ENCODE measurements at regions not wholly inside any gene's neighbourhood (a gene's known extent, or its start where the extent isn't known, plus 50 kb on each side); places are given as distances from the start of the nearest gene placed in this dataset.

DNA sequence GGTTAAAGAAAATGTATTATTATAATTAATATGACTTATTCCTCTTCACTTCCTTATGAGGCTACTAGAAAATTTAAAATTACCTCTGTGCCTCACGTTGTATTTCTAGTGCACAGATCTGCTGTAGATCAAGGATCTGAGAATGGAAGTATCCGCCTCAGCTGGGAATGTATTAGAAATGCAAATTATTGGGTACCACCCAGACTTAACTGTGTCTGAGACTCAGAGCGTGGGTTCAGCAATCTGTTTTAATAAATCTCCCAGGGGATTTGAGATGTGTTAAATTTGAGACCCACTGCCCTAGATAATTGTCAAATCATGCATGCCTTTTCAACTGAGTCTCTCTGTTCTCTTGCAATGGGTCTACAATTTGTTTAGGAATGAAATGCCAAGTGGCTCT lies 658.0 kb upstream of the NOX3 start:
- DNase-seq, result no peak

DNA sequence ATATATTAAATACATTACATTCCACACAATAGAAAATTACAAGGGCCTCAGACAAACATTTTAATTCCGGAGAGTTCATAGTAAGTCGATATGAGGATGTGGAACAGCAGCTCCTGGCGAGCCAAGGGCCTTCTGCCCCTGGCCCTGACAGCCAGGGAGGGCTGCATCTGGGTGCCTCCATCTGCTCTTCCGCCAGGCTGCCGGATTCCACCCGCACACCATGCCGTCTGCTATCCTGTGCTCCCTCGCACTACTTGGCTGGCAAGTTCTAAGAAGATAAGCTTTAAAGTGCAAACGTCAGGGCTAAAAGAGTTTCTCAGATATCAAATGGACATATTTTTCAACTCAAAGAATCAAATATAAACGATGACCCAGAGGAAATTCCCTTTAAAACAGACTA lies 656.3 kb upstream of the NOX3 start:
- no peak for DNase-seq

DNA sequence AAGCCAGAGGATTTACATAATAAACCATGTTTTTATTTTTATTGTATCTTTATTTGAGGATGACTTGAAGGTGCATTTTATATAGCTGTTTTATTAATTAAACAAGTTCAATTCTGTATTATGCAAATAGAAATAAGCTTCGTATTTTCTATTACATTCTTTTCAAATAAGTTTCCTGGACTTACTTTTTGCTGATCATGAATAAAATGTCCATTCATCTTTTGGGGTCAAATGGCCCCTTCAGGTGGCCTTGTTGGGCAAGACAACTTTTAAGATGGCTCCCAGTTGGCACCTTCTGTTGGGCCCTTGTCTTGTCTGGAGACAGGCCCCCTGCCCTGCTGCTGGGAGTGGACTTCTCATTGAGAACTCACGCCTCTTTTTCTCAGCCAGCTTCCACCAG lies 654.6 kb upstream of the NOX3 start:
- DNase-seq, result no peak

DNA sequence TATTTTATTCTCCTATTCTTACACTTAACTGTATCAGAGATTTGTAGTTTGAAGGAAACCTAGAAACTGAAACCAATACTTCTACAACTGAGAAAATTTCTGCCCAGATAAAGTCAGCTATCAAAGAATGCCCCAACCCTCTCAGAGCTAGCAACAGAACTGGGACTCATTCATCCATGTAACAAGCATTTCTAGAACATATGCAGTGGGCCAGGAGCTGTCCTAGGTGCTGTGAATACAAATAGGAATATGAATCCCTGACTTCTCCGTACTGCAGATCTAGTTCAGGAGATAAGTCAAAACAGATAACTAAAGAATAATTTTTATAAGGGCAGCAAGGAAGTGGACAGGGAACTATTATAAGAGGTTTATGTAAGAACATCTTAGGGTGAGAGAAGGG lies 654.1 kb upstream of the NOX3 start:
- peak in 1 of 4 experiments; percentile 3 for DNase-seq

DNA sequence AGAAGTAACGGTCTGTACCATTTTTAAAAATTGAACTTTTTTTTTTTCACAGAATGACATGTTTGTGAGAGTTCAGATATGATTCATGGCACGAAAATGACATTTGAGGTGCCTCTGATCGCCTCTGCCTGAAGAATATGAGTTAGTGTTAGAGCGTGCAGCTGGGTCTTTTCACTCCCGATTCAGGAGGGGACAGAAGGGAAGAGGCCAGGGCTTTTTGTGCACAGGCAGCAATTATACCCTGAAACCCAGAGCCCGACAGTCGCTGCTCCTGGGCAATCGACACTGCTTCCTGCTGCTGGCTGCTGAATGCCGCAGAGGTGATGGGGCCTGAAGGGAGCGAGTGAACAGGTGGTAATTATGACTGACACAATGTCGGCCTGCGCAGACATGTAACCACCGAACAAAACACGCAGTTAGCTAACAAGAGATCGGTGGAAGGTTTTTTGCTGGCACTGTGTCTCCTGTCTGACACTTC lies 652.0 kb upstream of the NOX3 start:
- DNase-seq, result no peak

DNA sequence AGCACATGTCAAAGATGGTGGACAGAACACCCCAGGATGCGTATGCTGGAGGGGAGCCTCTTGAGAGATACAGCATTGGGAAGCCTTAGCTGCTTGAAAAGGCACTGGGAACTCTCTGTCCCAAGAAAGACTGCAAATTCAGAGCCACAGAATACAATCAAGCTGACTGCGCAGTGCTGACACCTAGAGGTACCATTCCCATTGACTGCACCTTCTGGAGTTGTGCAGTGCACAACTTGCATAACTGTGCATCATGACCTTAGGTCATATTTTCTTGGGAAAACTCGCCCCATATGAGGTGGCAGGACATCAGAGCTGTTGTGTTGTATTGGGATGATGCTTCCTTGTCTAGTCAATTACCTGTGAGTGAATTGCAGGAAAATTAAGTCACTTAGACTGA lies 646.5 kb upstream of the NOX3 start:
- DNase-seq, result peak in 1 of 4 experiments; percentile 9

DNA sequence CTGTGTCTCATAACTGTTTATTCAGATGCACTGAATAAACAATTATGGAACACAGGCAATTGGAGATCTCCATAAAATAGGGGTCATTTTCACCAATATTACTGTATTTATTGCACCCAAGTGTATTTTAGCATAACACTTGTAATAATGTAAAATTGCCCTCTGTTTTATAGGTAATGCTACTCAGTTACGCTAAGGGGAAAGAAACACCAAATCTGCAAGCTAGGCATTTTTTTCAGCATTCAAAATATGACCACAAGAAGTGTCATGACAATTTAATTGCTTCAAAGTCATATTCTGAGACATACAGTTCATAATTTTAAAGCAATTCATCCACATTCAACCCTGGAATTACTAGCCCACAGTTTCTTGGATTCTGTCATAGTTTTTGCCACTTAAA lies 643.2 kb upstream of the NOX3 start:
- DNase-seq, result no peak

DNA sequence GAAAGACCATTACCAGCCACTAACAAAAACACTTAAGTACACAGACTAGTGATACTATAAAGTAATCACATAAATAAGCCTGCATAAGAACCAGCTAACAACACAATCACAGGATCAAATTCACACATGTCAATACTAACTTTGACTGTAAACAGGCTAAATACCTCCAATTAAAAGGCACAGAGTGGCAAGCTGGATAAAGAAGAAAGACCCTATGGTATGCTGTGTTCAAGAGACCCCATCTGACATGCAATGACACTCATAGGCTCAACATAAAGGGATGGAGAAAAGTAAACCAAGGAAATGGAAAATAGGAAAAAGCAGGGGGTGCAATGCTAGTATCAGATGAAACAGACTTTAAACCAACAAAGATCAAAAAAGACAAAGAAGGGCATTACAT lies 631.8 kb upstream of the NOX3 start:
- no peak for DNase-seq

DNA sequence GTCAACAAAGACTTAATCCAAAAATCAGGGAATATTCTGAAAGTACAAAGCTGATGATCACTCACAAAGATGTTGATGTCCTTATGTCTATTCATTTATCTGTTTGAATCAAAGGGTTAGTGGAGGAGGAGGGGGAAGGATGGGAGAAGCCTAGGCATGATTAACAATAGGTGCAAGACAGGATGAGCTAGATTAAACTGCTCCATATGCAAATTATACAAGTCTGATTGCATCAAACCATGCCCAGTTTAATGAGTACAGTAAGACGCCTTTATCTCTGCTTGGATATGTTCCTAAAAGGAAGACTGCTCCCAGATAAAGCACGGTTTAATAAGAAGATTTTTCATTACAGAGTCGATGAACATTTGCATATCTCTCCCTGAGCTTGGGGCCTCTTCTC lies 626.4 kb upstream of the NOX3 start:
- DNase-seq, result no peak

DNA sequence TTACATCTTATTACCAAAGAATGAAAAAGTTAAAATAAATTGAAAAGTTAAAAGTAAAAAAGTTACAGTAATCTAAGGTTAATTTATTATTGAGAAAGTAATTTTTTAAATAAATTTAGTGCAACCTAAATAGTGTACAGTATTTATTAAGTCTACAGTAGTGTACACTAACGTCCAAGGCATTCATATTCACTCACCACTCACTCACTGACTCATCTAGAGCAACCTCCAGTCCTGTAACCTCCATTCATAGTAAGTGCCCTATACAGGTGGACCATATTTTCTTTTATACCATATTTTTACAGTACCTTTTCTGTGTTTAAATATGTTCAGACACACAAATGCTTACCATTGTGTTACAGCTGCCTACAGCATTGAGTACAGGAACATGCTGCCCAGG lies 624.7 kb upstream of the NOX3 start:
- DNase-seq, result no peak

DNA sequence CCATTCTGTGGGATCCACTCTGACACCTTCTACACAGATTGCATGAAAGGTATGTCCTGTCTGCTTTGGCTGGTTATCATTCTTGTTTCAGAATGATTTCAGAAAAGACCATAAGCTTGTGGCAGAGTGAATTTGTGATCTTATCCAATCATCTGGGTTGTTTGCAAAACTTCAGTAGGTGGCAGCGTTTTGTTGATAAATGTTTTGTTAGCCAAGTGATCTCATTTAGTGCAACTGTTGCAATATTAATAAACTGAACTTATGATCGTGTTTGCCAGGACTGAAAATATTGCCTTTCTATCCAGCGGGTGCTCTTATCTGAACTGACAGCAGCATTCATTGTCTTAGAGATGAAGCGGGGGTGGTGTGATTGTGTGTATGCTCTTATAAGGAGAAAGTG lies 613.2 kb upstream of the NOX3 start:
- peak in 2 of 4 experiments; percentile 9 for DNase-seq

DNA sequence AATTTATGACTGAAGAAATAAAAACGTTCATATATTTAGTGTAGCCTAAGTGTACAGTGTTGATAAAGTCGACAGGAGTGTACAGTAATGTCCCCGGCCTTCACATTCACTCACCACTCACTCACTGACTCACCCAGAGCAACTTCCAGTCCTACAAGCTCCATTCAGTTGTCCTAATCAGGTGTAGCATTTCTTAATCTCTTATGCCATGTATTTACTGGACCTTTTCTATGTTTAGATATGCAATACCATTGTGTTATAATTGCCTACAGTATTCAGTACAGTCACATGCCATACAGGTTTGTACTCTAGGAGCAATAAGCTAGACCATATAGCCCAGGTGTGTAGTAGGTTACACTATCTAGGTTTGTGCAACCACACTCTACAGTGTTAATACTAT lies 610.2 kb upstream of the NOX3 start:
- no peak for DNase-seq

DNA sequence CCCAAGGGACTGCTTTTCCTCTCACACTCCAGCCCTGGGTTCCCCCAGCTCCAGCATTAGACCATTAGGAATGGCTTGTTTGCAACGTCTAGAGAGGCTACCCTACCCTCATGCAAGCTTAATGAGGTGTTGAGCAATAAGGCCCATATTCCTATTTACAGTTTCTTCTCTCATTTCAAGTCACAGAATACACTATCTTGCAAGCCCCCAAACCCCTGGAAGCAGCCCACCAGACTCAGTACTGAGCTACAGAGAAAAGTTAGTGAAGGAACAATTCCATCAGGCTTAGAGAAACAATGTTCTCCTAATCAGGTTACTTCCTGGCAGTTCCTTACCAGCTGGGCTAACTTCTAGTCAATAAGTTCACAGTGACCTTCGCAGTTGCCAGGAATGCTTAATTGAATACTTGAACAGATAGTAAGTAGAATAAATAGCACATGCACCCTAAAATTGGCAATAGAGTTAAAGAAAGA lies 606.5 kb upstream of the NOX3 start:
- no peak for DNase-seq

DNA sequence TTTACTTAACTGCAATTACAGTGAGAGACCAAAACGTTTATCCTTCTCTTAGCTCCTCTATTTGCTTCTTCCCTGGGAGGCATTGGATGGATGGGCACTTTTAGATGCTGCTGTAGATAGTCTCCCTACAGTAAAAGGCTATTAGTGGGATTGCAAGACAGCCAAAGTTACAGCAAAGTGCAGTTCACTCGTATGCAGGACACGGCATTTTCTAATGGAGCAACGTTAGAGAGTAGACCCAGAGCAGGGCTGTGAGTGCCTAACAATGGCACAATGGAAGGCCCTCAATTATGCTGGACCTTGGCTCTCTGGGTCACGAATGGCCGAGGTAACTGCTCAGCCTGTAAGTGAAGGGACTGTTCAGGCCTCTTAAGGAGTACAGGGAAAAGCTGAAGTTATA lies 605.8 kb upstream of the NOX3 start:
- DNase-seq, result no peak

DNA sequence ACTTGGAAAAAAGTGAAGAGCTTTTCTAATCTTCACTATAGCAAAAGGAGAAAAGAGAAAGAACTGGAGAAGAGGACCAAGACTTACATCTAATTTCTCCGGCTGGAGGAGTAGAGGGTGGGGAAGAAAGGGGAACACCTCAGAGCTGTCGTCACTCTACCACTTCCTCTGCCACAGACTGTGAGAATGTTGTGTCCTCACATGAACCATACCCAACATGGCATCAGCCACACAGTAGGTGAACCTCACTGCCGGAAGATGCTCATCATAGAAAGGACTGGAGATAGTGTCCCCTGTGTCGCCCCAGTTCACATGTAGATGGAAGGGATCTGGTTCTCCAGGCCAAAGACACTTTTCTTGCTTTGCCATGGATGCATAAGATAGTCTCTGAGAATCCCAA lies 604.4 kb upstream of the NOX3 start:
- DNase-seq, result peak; percentile 45 to 65 (median 58)

DNA sequence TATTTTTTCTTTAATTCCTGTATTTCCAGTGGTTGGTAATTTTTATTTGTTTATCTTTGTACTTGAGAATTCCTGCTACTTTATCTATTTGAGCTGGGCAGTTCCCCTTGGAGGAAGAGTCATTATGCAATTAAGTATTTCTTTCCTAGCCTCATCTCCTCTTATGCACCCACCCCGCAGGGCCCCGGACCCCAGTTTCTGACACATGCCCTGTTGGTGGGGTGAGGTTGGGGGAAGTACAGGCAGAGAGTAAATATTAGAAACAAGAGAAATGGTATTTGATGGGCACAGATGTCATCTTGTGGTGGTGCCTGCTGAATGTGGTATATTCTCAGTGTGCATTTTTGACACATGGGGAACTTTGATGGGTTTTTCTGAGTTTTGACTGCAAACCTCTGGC lies 602.7 kb upstream of the NOX3 start:
- no peak for DNase-seq

DNA sequence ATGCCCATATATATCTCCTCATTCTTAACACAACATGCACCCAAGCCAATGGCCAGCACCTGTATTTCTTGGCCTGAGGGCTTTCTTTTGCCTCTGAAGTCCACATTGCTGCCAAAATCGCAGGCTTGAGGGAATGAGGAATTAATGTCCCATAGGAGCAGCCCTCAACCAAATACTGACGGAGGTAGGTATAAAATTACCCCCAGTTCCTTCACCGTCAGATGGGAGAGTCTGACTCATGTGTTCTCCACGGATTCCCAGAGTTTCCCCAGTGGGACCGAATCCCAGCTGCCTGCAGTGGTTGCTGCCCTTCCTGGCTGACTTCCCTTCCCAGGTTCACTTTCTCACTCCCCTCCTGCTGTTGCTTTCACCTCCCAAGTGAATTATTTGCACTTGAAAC lies 602.2 kb upstream of the NOX3 start:
- no peak for DNase-seq

DNA sequence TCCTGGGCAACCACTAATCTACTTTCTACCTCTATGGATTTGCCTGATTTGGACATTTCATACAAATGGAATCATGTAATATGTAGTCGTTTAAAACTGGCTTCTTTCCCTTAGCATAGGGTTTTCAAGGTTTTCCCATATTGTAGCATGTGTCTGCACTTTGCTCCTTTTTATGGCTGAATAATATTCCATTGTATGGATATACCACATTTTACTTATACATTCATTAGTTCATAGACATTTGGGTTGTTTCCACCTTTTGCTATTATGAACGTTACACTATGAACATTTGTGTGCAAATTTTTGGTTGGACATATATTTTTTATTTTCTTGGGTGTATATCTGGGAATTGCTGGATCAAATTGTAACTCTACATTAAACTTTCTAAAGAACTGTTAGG lies 600.4 kb upstream of the NOX3 start:
- DNase-seq, result no peak

DNA sequence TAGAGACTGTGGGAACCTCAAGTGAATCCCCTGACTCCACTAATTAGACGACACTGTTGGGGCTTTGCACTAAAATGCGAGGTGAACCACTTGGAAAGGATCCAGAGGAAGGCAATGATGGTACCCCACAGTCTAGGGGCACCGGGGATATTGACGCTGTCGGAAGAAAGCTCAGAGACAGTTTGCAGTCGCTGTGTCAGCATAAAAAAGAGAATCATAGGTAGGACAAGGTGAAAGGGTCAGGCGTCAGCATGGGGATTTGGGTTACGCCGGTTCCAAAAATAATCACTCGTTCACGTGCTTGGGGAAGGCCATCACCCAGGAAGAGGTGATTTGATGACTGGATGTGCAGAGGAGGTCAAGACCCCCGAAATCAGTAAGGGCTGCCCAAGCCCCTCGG lies 598.0 kb upstream of the NOX3 start:
- DNase-seq, result no peak

DNA sequence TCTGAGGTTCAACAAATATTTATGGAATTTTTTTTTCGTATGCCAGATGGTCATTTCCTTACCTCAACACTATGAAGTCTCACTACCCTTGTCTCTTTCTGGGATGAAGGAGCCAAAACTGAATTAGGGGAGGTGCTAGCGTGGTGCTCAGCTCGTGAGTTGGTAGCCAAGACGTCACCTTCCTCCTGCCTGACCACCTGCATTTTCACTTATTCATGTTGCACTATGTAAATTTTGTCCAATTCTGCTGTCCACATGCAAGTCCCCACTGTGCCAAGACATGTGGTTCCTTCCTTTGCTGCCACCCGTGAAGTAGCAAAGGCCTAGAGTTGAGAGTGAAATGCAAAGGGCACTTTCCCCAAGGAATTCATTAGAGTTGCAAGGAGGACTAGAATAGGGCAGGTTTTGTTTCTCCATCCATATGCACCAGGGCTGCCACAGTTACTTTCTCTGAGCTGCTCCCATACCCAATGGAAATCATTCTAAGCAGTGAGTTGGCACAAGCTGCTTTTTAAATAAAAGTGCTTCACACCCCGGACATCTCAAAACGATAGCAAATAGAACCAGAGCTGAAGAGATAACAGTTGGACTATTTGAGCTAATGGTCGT lies 591.3 kb upstream of the NOX3 start:
- DNase-seq, result no peak

DNA sequence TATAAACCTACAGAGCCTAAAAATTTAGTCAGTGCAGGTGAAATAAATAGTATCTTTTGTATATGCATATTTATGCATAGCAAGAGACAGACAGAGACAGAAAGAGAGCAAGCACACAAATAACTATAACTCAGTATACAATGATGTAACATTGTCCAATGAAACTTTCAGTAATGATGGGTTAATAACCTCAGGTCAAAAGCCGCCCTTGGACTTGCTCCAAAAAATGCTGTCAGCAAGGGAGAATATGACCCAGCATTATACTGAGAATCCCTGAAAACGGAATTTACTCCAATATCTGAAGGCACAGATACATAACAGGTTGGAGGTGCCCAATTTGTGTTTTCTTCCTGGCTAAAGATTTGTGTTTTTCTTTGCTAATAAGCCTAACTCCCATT lies 590.6 kb upstream of the NOX3 start:
- DNase-seq, result no peak

DNA sequence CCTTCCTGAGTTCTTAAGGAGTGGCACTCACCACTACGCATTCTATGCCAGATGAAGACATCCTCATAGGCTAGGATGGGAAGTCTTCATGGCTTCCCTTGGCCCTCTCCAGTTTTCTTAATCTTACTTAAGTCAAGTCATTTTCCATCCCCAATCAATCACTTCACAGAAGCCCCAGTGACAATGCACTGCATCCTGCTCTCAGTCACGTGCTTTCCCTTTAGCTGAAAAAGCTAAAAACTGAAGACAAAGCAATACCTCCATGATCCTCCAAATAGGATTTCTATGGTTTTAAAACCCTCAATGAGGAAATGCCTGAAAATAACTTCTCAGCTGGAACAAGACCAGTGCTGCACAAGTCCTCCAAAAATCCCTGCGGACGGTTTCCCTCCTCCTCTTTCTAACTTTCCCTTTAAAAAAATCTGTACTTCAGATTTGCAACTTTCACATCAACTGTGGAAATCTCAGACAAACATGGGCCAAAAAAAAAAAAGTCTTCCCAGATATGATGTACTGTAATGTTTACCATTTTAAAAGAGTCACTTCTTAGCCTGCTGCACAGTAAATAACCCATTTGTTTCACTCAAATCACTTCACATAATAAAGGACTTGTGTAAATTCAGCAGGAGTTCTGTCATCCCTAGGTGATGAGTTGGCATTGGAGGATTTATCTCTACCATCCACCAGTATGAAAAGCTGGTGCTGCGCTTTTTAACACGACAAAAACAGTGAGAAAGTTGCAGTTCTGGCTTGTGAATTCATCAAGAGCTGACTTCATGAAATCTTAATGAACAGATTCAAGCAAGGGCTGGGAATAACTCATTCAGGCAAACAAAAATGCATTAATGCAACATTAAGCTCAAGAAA lies 590.0 kb upstream of the NOX3 start:
- DNase-seq, result no peak

DNA sequence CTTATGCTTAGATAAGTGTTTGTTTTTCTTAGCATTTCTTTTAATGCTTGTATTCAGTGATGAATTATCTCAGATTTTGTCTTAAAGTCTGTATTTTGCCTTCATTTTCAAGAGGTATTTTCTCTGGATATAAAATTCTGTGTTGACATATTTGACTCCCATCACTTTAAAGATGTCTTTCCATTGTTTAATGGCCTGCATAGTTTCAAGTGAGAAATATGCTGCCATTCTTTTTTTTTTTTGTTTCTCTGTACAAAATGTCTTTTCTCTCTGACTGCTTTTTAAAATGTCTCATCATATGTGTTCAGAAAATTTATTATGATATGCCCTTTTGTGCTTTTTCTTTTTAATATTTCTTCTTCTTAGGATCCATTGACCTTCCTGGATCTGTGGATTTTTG lies 578.0 kb upstream of the NOX3 start:
- DNase-seq, result no peak

DNA sequence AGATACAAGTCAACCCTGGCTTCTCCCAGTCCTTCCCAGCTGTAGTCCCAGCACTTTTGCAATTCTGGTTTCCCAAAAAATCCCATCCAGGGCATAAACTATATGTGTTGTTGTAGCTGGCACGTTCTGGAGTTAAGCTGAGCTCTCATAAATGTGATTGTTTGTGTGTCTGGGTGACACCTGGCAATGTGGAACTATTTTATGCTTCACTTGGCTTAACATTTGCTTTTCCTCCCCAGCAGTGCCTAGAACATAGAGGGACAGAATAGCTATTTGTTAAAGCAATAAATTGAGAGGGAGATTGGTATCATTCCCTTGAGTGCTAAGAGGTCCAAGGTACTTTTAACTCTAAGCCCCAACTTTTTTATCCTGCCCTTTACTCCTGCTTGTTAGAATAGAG lies 575.9 kb upstream of the NOX3 start:
- DNase-seq, result no peak

Data from suppressor macrophage (primary cell).